SHP77 (cell line): ENCODE measurements at regions not wholly inside any gene's neighbourhood (a gene's known extent, or its start where the extent isn't known, plus 50 kb on each side); places are given as distances from the start of the nearest gene placed in this dataset.
A peak's percentile ranks its signal among the peaks of the same experiment; 100 is the strongest.
"Not testable (repeated sequence)": the region's sequence is repeated elsewhere in the genome, so short reads cannot be mapped to it uniquely, and the experiment has no call there.

Experiments used
- DNase-seq, 2 experiments: peaks; one replicate each; lab custom pipeline; 2025; lab: John Stamatoyannopoulos, UW

GRCh38 chr7:56222866-56223265, 106.6 kb upstream of the NUPR2 start:
- DNase-seq, result no peak

- DNase-seq, result no peak
Measured at GRCh38 chr7:56219017-56219416, 102.8 kb upstream of the NUPR2 start.

- DNase-seq, result peak; percentile 89 to 94
Measured at GRCh38 chr7:56218510-56218909, 102.3 kb upstream of the NUPR2 start.

GRCh38 chr7:56213574-56213973, 97.4 kb upstream of the NUPR2 start:
- no peak for DNase-seq

- no peak for DNase-seq
Measured at GRCh38 chr7:56206420-56206819, 90.2 kb upstream of the NUPR2 start.

- no peak for DNase-seq
Measured at GRCh38 chr7:56199639-56200038, 83.4 kb upstream of the NUPR2 start.

- not testable (repeated sequence) for DNase-seq
Measured at GRCh38 chr7:56196195-56196594, 80.0 kb upstream of the NUPR2 start.

GRCh38 chr7:56188823-56189346, 72.7 kb upstream of the NUPR2 start:
- no peak for DNase-seq

- no peak for DNase-seq
Measured at GRCh38 chr7:56188376-56188775, 72.2 kb upstream of the NUPR2 start.

GRCh38 chr7:56181010-56181409, 64.8 kb upstream of the NUPR2 start:
- DNase-seq, result no peak

- DNase-seq, result no peak
Measured at GRCh38 chr7:56175771-56176170, 59.6 kb upstream of the NUPR2 start.

- no peak for DNase-seq
Measured at GRCh38 chr7:56174875-56175760, 58.9 kb upstream of the NUPR2 start.

- DNase-seq, result no peak
Measured at GRCh38 chr7:56174346-56174874, 58.2 kb upstream of the NUPR2 start.
